ENCODE measurements at regions not wholly inside any gene's neighbourhood (a gene's known extent, or its start where the extent isn't known, plus 50 kb on each side); places are given as distances from the start of the nearest gene placed in this dataset.

- H3K4me3 Mint-ChIP-seq, result no peak overlapping the region
- no peak overlapping the region for H3K27ac ChIP-seq (ENCODE audit: low read length)
- no peaks in the 10 kb centered on the region for H3K27me3 Mint-ChIP-seq
- no peaks in the 10 kb centered on the region for H3K4me1 Mint-ChIP-seq
- no peak overlapping the region for H3K27ac Mint-ChIP-seq
- H3K9me3 Mint-ChIP-seq, result peaks cover 5 to 11% (median 5%) of the 10 kb centered on the region in 3 donors
- no peak for ATAC-seq (replicated peaks in 1 of 4)
- DNase-seq, result no peak
- H3K9me3 ChIP-seq, result no peaks in the 10 kb centered on the region
- ChIA-PET POLR2A (no interaction called here), CTCF (no interaction called here)
- H3K36me3 ChIP-seq (ENCODE audit: control insufficient read depth in 2 of 2, extremely low read depth in 1 of 2, insufficient read depth in 1 of 2, low read length in 1 of 2), result no peaks in the 10 kb centered on the region
- no peaks in the 10 kb centered on the region for H3K36me3 Mint-ChIP-seq
- no peaks in the 10 kb centered on the region for H3K27me3 ChIP-seq (replicated peaks in 1 of 2; ENCODE audit: control insufficient read depth in 2 of 2, extremely low read depth in 1 of 2, insufficient read depth in 2 of 2, low read length in 1 of 2)
- H3K4me1 ChIP-seq (ENCODE audit: control insufficient read depth in 1 of 2, extremely low read depth in 1 of 2, insufficient read depth in 2 of 2, low read length in 2 of 2), result no peaks in the 10 kb centered on the region
- no peak overlapping the region for H3K4me3 ChIP-seq (ENCODE audit: control insufficient read depth in 1 of 2, extremely low read depth in 1 of 2, low read length in 1 of 2)
Measured at GRCh38 chr18:40233931-40234616, 1721.0 kb upstream of the PIK3C3 start.

GRCh38 chr18:40222776-40223175 is 1732.3 kb upstream of the PIK3C3 start:
- Histone ChIP-seq H3K4me1 (ENCODE audit: control insufficient read depth in 1 of 2, extremely low read depth in 1 of 2, insufficient read depth in 2 of 2, low read length in 2 of 2) (no peaks in the 10 kb centered on the region), H3K27me3 (replicated peaks in 1 of 2; ENCODE audit: control insufficient read depth in 2 of 2, extremely low read depth in 1 of 2, insufficient read depth in 2 of 2, low read length in 1 of 2) (no peaks in the 10 kb centered on the region), H3K36me3 (ENCODE audit: control insufficient read depth in 2 of 2, extremely low read depth in 1 of 2, insufficient read depth in 1 of 2, low read length in 1 of 2) (no peaks in the 10 kb centered on the region), H3K4me3 (ENCODE audit: control insufficient read depth in 1 of 2, extremely low read depth in 1 of 2, low read length in 1 of 2) (no peak overlapping the region), H3K9me3 (no peaks in the 10 kb centered on the region), H3K27ac (ENCODE audit: low read length) (no peak overlapping the region)
- ChIA-PET POLR2A (interaction anchor here in 1 of 2 donors (0.6 kb wide), 1 partner anchor 18 kb away, joined by 3 read pairs; no protein-coding TSS in a partner anchor), CTCF (no interaction called here)
- Mint-ChIP-seq H3K36me3 (no peaks in the 10 kb centered on the region), H3K4me1 (no peaks in the 10 kb centered on the region), H3K27ac (no peak overlapping the region), H3K27me3 (no peaks in the 10 kb centered on the region), H3K9me3 (peaks cover 8 to 18% (median 12%) of the 10 kb centered on the region in 3 donors), H3K4me3 (no peak overlapping the region)
- no peak for DNase-seq
- WGBS (ENCODE audit: insufficient coverage), result no CpG with 5 or more reads among the region's 1 CpG
- no peak for ATAC-seq (replicated peaks in 1 of 4)

GRCh38 chr18:40216856-40217255 is 1738.2 kb upstream of the PIK3C3 start:
- Mint-ChIP-seq H3K9me3 (peaks cover 3 to 10% (median 6%) of the 10 kb centered on the region in 3 donors), H3K36me3 (no peaks in the 10 kb centered on the region), H3K4me3 (no peak overlapping the region), H3K27ac (no peak overlapping the region), H3K4me1 (no peaks in the 10 kb centered on the region), H3K27me3 (no peaks in the 10 kb centered on the region)
- DNase-seq, result no peak
- Histone ChIP-seq H3K27ac (ENCODE audit: low read length) (no peak overlapping the region), H3K36me3 (ENCODE audit: control insufficient read depth in 2 of 2, extremely low read depth in 1 of 2, insufficient read depth in 1 of 2, low read length in 1 of 2) (no peaks in the 10 kb centered on the region), H3K27me3 (replicated peaks in 1 of 2; ENCODE audit: control insufficient read depth in 2 of 2, extremely low read depth in 1 of 2, insufficient read depth in 2 of 2, low read length in 1 of 2) (no peaks in the 10 kb centered on the region), H3K4me3 (ENCODE audit: control insufficient read depth in 1 of 2, extremely low read depth in 1 of 2, low read length in 1 of 2) (no peak overlapping the region), H3K4me1 (ENCODE audit: control insufficient read depth in 1 of 2, extremely low read depth in 1 of 2, insufficient read depth in 2 of 2, low read length in 2 of 2) (no peaks in the 10 kb centered on the region), H3K9me3 (no peaks in the 10 kb centered on the region)
- no peak for ATAC-seq (replicated peaks in 1 of 4)
- POLR2A ChIA-PET, result no interaction called here
- WGBS (ENCODE audit: insufficient coverage), result no CpG with 5 or more reads among the region's 1 CpG
- CTCF ChIA-PET, result no interaction called here

GRCh38 chr18:40215979-40216378 is 1739.1 kb upstream of the PIK3C3 start:
- ChIA-PET CTCF (no interaction called here), POLR2A (no interaction called here)

GRCh38 chr18:40210696-40211095 is 1744.3 kb upstream of the PIK3C3 start:
- WGBS (ENCODE audit: insufficient coverage), result no CpG with 5 or more reads among the region's 1 CpG
- H3K4me1 Mint-ChIP-seq, result no peaks in the 10 kb centered on the region

More at GRCh38 chr18:40215979-40216378, 1739.1 kb upstream of the PIK3C3 start:
- Histone ChIP-seq H3K9me3 (no peaks in the 10 kb centered on the region), H3K4me1 (ENCODE audit: control insufficient read depth in 1 of 2, extremely low read depth in 1 of 2, insufficient read depth in 2 of 2, low read length in 2 of 2) (no peaks in the 10 kb centered on the region), H3K36me3 (ENCODE audit: control insufficient read depth in 2 of 2, extremely low read depth in 1 of 2, insufficient read depth in 1 of 2, low read length in 1 of 2) (no peaks in the 10 kb centered on the region), H3K27me3 (replicated peaks in 1 of 2; ENCODE audit: control insufficient read depth in 2 of 2, extremely low read depth in 1 of 2, insufficient read depth in 2 of 2, low read length in 1 of 2) (no peaks in the 10 kb centered on the region), H3K4me3 (ENCODE audit: control insufficient read depth in 1 of 2, extremely low read depth in 1 of 2, low read length in 1 of 2) (no peak overlapping the region), H3K27ac (ENCODE audit: low read length) (no peak overlapping the region)
- Mint-ChIP-seq H3K27me3 (no peaks in the 10 kb centered on the region), H3K9me3 (peaks cover 2 to 12% (median 6%) of the 10 kb centered on the region in 3 donors), H3K36me3 (no peaks in the 10 kb centered on the region), H3K27ac (no peak overlapping the region), H3K4me1 (no peaks in the 10 kb centered on the region), H3K4me3 (no peak overlapping the region)
- ATAC-seq (replicated peaks in 1 of 4) (no peak), DNase-seq (no peak)
- WGBS (ENCODE audit: insufficient coverage), result 60% methylated on average over 1 of the region's 4 CpGs

GRCh38 chr18:40208958-40209357 is 1746.1 kb upstream of the PIK3C3 start:
- CTCF ChIA-PET, result no interaction called here
- no peaks in the 10 kb centered on the region for H3K9me3 ChIP-seq
- no peaks in the 10 kb centered on the region for H3K4me1 Mint-ChIP-seq
- no peaks in the 10 kb centered on the region for H3K36me3 Mint-ChIP-seq
- no peak overlapping the region for H3K4me3 Mint-ChIP-seq
- POLR2A ChIA-PET, result no interaction called here
- DNase-seq (no peak), ATAC-seq (replicated peaks in 1 of 4) (no peak)
- H3K27me3 Mint-ChIP-seq, result no peaks in the 10 kb centered on the region
- WGBS (ENCODE audit: insufficient coverage), result no CpG with 5 or more reads among the region's 2 CpGs
- H3K27me3 ChIP-seq (replicated peaks in 1 of 2; ENCODE audit: control insufficient read depth in 2 of 2, extremely low read depth in 1 of 2, insufficient read depth in 2 of 2, low read length in 1 of 2), result no peaks in the 10 kb centered on the region
- H3K36me3 ChIP-seq (ENCODE audit: control insufficient read depth in 2 of 2, extremely low read depth in 1 of 2, insufficient read depth in 1 of 2, low read length in 1 of 2), result no peaks in the 10 kb centered on the region
- H3K27ac Mint-ChIP-seq, result no peak overlapping the region
- no peaks in the 10 kb centered on the region for H3K4me1 ChIP-seq (ENCODE audit: control insufficient read depth in 1 of 2, extremely low read depth in 1 of 2, insufficient read depth in 2 of 2, low read length in 2 of 2)
- H3K27ac ChIP-seq (ENCODE audit: low read length), result no peak overlapping the region
- no peak overlapping the region for H3K4me3 ChIP-seq (ENCODE audit: control insufficient read depth in 1 of 2, extremely low read depth in 1 of 2, low read length in 1 of 2)
- H3K9me3 Mint-ChIP-seq, result peaks cover 18 to 27% (median 19%) of the 10 kb centered on the region in 3 donors

More at GRCh38 chr18:40210696-40211095, 1744.3 kb upstream of the PIK3C3 start:
- Histone ChIP-seq H3K36me3 (ENCODE audit: control insufficient read depth in 2 of 2, extremely low read depth in 1 of 2, insufficient read depth in 1 of 2, low read length in 1 of 2) (no peaks in the 10 kb centered on the region), H3K9me3 (no peaks in the 10 kb centered on the region), H3K27me3 (replicated peaks in 1 of 2; ENCODE audit: control insufficient read depth in 2 of 2, extremely low read depth in 1 of 2, insufficient read depth in 2 of 2, low read length in 1 of 2) (no peaks in the 10 kb centered on the region), H3K27ac (ENCODE audit: low read length) (no peak overlapping the region), H3K4me3 (ENCODE audit: control insufficient read depth in 1 of 2, extremely low read depth in 1 of 2, low read length in 1 of 2) (no peak overlapping the region), H3K4me1 (ENCODE audit: control insufficient read depth in 1 of 2, extremely low read depth in 1 of 2, insufficient read depth in 2 of 2, low read length in 2 of 2) (no peaks in the 10 kb centered on the region)
- POLR2A ChIA-PET, result no interaction called here
- ATAC-seq (replicated peaks in 1 of 4), result no peak
- Mint-ChIP-seq H3K4me3 (no peak overlapping the region), H3K36me3 (no peaks in the 10 kb centered on the region), H3K27ac (no peak overlapping the region), H3K9me3 (peaks cover 11 to 15% (median 15%) of the 10 kb centered on the region in 3 donors), H3K27me3 (no peaks in the 10 kb centered on the region)
- no peak for DNase-seq
- CTCF ChIA-PET, result no interaction called here

- Histone ChIP-seq H3K27ac (ENCODE audit: low read length) (no peak overlapping the region), H3K4me1 (ENCODE audit: control insufficient read depth in 1 of 2, extremely low read depth in 1 of 2, insufficient read depth in 2 of 2, low read length in 2 of 2) (no peaks in the 10 kb centered on the region), H3K36me3 (ENCODE audit: control insufficient read depth in 2 of 2, extremely low read depth in 1 of 2, insufficient read depth in 1 of 2, low read length in 1 of 2) (no peaks in the 10 kb centered on the region), H3K27me3 (replicated peaks in 1 of 2; ENCODE audit: control insufficient read depth in 2 of 2, extremely low read depth in 1 of 2, insufficient read depth in 2 of 2, low read length in 1 of 2) (no peaks in the 10 kb centered on the region), H3K9me3 (no peaks in the 10 kb centered on the region), H3K4me3 (ENCODE audit: control insufficient read depth in 1 of 2, extremely low read depth in 1 of 2, low read length in 1 of 2) (no peak overlapping the region)
- WGBS (ENCODE audit: insufficient coverage), result no CpG with 5 or more reads among the region's 3 CpGs
- DNase-seq, result no peak
- ChIA-PET CTCF (no interaction called here), POLR2A (no interaction called here)
- Mint-ChIP-seq H3K4me3 (no peak overlapping the region), H3K9me3 (peaks cover 15 to 26% (median 25%) of the 10 kb centered on the region in 3 donors), H3K4me1 (no peaks in the 10 kb centered on the region), H3K27me3 (no peaks in the 10 kb centered on the region), H3K27ac (no peak overlapping the region), H3K36me3 (no peaks in the 10 kb centered on the region)
- no peak for ATAC-seq (replicated peaks in 1 of 4)
Measured at GRCh38 chr18:40197711-40198110, 1757.3 kb upstream of the PIK3C3 start.

Measured in T-cell (primary cell).